HEK293T (cell line): ENCODE measurements at regions not wholly inside any gene's neighbourhood (a gene's known extent, or its start where the extent isn't known, plus 50 kb on each side); places are given as distances from the start of the nearest gene placed in this dataset.

Experiments
- FOXM1 ChIP-seq: fragments of 450-650 bp; IDR thresholded peaks from 2 replicates; pipeline ENCODE4 v1.6.1; 2017; ENCODE audit warnings: mild to moderate bottlenecking, borderline replicate concordance
- NFRKB ChIP-seq: fragments of 450-650 bp; IDR thresholded peaks from 2 replicates; pipeline ENCODE4 v1.6.1; 2016; ENCODE audit warnings: mild to moderate bottlenecking, moderate library complexity
- SP1 ChIP-seq: fragments of 450-650 bp; IDR thresholded peaks from 2 replicates; pipeline ENCODE4 v1.6.1; 2017
- ZNF384 ChIP-seq: fragments of 450-650 bp; IDR thresholded peaks from 2 replicates; pipeline ENCODE4 v1.6.1; 2016

GRCh38 chr10:20686015-20686635, 211.0 kb downstream of the NEBL start:
- TF ChIP-seq SP1: no peak
- no peak for TF ChIP-seq FOXM1
- TF ChIP-seq NFRKB: no peak
- TF ChIP-seq ZNF384: no peak
